ENCODE measurements at regions not wholly inside any gene's neighbourhood (a gene's known extent, or its start where the extent isn't known, plus 50 kb on each side); places are given as distances from the start of the nearest gene placed in this dataset.

DNA sequence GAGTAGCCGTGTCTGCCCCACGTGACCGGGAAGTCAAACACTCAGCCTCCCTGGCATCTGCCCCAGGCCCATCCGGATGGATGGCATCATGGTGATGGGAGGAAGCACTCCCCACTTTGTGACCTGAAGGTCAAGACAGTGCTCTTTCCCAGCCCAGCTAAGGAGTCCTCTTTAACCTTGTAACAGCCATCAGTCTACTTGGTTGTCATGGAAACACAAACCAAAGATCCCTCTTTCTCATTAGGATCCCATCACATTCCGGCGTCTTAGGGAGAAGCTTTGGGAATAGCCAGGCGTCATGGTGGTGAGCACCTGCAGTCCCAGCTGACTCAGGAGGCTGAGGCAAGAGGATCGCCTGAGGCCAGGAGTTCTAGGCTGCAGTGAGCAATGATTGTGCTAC, 90.9 kb upstream of the FOXC1 start:
- no peak overlapping the region for H3K9ac ChIP-seq (ENCODE audit: low read depth, low read length)
- no peak overlapping the region for H2AK5ac ChIP-seq (ENCODE audit: low read depth, low read length)
- no peak overlapping the region for H2BK15ac ChIP-seq (ENCODE audit: low read depth, low read length)
- H2BK120ac ChIP-seq (ENCODE audit: low read depth, low read length): no peak overlapping the region
- H3K79me1 ChIP-seq (ENCODE audit: low read depth in 1 of 2, low read length in 2 of 2): no peaks in the 10 kb centered on the region
- H3K27ac ChIP-seq (ENCODE audit: insufficient read depth, low read length): no peak overlapping the region
- ChIA-PET CTCF (no interaction called here), POLR2A (ENCODE audit: unreplicated experiment) (no interaction called here)
- H3K4me3 ChIP-seq (ENCODE audit: insufficient read depth, low read depth, low read length): no peak overlapping the region
- H3K18ac ChIP-seq (ENCODE audit: low read depth, low read length): no peak overlapping the region
- in situ Hi-C loops (cut with MboI; ENCODE audit: low sequenced_read_pairs): no loop called here
- TF ChIP-seq MAFK (IDR thresholded peaks at IDR 0.05; ENCODE audit: low read depth, low read length) (no peak), CEBPB (IDR thresholded peaks at IDR 0.05; ENCODE audit: low read depth, low read length) (no peak), RFX5 (IDR thresholded peaks at IDR 0.05; ENCODE audit: low read depth, low read length) (no peak), CHD1 (IDR thresholded peaks at IDR 0.05; ENCODE audit: low read depth, low read length) (no peak), MXI1 (IDR thresholded peaks at IDR 0.05; ENCODE audit: borderline replicate concordance, low read depth, low read length) (no peak), NFE2L2 (IDR thresholded peaks at IDR 0.05; ENCODE audit: low read depth, low read length) (no peak), POLR2A (IDR thresholded peaks at IDR 0.05; ENCODE audit: low read depth, low read length) (no peak), BHLHE40 (IDR thresholded peaks at IDR 0.05; ENCODE audit: low read depth, low read length) (no peak), RCOR1 (IDR thresholded peaks at IDR 0.05; ENCODE audit: insufficient replicate concordance, low read length) (no peak)
- TF ChIP-seq, protein P1, sequence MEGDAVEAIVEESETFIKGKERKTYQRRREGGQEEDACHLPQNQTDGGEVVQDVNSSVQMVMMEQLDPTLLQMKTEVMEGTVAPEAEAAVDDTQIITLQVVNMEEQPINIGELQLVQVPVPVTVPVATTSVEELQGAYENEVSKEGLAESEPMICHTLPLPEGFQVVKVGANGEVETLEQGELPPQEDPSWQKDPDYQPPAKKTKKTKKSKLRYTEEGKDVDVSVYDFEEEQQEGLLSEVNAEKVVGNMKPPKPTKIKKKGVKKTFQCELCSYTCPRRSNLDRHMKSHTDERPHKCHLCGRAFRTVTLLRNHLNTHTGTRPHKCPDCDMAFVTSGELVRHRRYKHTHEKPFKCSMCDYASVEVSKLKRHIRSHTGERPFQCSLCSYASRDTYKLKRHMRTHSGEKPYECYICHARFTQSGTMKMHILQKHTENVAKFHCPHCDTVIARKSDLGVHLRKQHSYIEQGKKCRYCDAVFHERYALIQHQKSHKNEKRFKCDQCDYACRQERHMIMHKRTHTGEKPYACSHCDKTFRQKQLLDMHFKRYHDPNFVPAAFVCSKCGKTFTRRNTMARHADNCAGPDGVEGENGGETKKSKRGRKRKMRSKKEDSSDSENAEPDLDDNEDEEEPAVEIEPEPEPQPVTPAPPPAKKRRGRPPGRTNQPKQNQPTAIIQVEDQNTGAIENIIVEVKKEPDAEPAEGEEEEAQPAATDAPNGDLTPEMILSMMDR (conservative IDR thresholded peaks at IDR 0.05; ENCODE audit: low read depth, low read length): no peak
- TF ChIP-seq, protein P2, sequence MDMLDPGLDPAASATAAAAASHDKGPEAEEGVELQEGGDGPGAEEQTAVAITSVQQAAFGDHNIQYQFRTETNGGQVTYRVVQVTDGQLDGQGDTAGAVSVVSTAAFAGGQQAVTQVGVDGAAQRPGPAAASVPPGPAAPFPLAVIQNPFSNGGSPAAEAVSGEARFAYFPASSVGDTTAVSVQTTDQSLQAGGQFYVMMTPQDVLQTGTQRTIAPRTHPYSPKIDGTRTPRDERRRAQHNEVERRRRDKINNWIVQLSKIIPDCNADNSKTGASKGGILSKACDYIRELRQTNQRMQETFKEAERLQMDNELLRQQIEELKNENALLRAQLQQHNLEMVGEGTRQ (IDR thresholded peaks at IDR 0.05; ENCODE audit: low read depth, low read length): no peak
- no peak overlapping the region for H3K14ac ChIP-seq (replicated peaks; ENCODE audit: low read depth, low read length)
- dilution Hi-C loops (cut with HindIII; ENCODE audit: low sequenced_read_pairs, unreplicated experiment): no loop called here
- no peaks in the 10 kb centered on the region for H4K20me1 ChIP-seq (ENCODE audit: insufficient read depth, low read length)
- no TSS peak for BruUV-seq (replicated peaks)
- intact Hi-C loops (cut with micrococcal nuclease): no loop called here
- no peak overlapping the region for H2AK9ac ChIP-seq (replicated peaks; ENCODE audit: low read depth, low read length, poor library complexity)
- H2AFZ ChIP-seq (replicated peaks; ENCODE audit: low read length, poor library complexity): no peak overlapping the region
- H4K5ac ChIP-seq (ENCODE audit: low read depth, low read length): no peak overlapping the region
- no peak overlapping the region for H2BK20ac ChIP-seq (ENCODE audit: low read depth, low read length)
- H3K4me1 ChIP-seq (ENCODE audit: control insufficient read depth, insufficient read depth, low read length): no peaks in the 10 kb centered on the region; the same call in 1 of the 2 replicates
- no peak overlapping the region for H3K56ac ChIP-seq (ENCODE audit: extremely low read depth, insufficient read depth, low read length)
- no peak overlapping the region for H2BK5ac ChIP-seq (ENCODE audit: low read depth, low read length, poor library complexity, severe bottlenecking)
- H4K91ac ChIP-seq (ENCODE audit: insufficient read depth, low read depth, low read length): no peak overlapping the region
- no peak overlapping the region for H4K8ac ChIP-seq (ENCODE audit: low read depth in 2 of 2, low read length in 2 of 2)
- peaks cover 32% of the 10 kb centered on the region for H3K27me3 ChIP-seq (ENCODE audit: control insufficient read depth, insufficient read depth, low read length)
- H3K4me2 ChIP-seq (ENCODE audit: low read depth, low read length): no peak overlapping the region
- DNase-seq: no peak
- H3K23ac ChIP-seq (ENCODE audit: low read depth, low read length): no peak overlapping the region
- H3K9me1 ChIP-seq (ENCODE audit: insufficient read depth, low read length): no peaks in the 10 kb centered on the region
- 89% methylated on average over 3 of the region's 8 CpGs; no CpG with 5 or more reads in 1 of the 2 experiments for WGBS, 2 experiments (ENCODE audit: extremely low coverage in 2 of 2, insufficient read length in 1 of 2)
- no peak overlapping the region for H3K4ac ChIP-seq (ENCODE audit: low read depth, low read length)
- no peak for ATAC-seq (ENCODE audit: low read depth)
- no peaks in the 10 kb centered on the region for H3K9me3 ChIP-seq (ENCODE audit: control insufficient read depth, insufficient read depth, low read length)
- no peaks in the 10 kb centered on the region for H3K36me3 ChIP-seq (ENCODE audit: control insufficient read depth, insufficient read depth, low read length)

All from IMR-90 (cell line).